Muscle layer of colon (tissue), 2 donors: ENCODE measurements at regions not wholly inside any gene's neighbourhood (a gene's known extent, or its start where the extent isn't known, plus 50 kb on each side); places are given as distances from the start of the nearest gene placed in this dataset.

Source experiments
- H3K27ac ChIP-seq: one replicate; pipeline ENCODE4 v1.7.0; 2013; ENCODE audit warnings: low read depth, mild to moderate bottlenecking, low read length, moderate library complexity
- H3K27me3 ChIP-seq, 2 donors: one replicate each; pipeline ENCODE4 v1.7.0; 2013; ENCODE audit warnings: low read length in 2 of 2, mild to moderate bottlenecking in 2 of 2; ENCODE audit not compliant: insufficient read depth in 2 of 2, control insufficient read depth in 1 of 2
- H3K36me3 ChIP-seq: one replicate; pipeline ENCODE4 v1.7.0; 2013; ENCODE audit warnings: mild to moderate bottlenecking, low read length; ENCODE audit not compliant: insufficient read depth
- H3K4me1 ChIP-seq: one replicate; pipeline ENCODE4 v1.7.0; 2013; ENCODE audit warnings: mild to moderate bottlenecking, low read length; ENCODE audit not compliant: insufficient read depth
- H3K4me3 ChIP-seq, 2 donors: one replicate each; pipeline ENCODE4 v1.7.0; 2013; ENCODE audit warnings: low read length in 2 of 2, low read depth in 1 of 2, mild to moderate bottlenecking in 1 of 2, moderate library complexity in 1 of 2
- H3K9ac ChIP-seq: one replicate; pipeline ENCODE4 v1.7.0; 2013; ENCODE audit warnings: low read length
- H3K9me3 ChIP-seq: one replicate; pipeline ENCODE4 v1.7.0; 2013; ENCODE audit warnings: mild to moderate bottlenecking, low read length
- donor health status: abdominal sarcoma.
- donor health status: Adenocarcinoma of cecum.

GRCh38 chr4:38495446-38495845 lies 168.6 kb upstream of the KLF3 start:
- H3K4me3 ChIP-seq, result no peak overlapping the region
- H3K9me3 ChIP-seq, result no peaks in the 10 kb centered on the region
- H3K27ac ChIP-seq, result no peak overlapping the region
- peaks cover 3% of the 10 kb centered on the region for H3K4me1 ChIP-seq
- no peaks in the 10 kb centered on the region for H3K36me3 ChIP-seq
- H3K27me3 ChIP-seq, result no peaks in the 10 kb centered on the region
- H3K9ac ChIP-seq, result no peak overlapping the region

GRCh38 chr4:38497121-38497520 lies 166.9 kb upstream of the KLF3 start:
- Histone ChIP-seq H3K27ac (no peak overlapping the region), H3K9me3 (no peaks in the 10 kb centered on the region), H3K4me3 (no peak overlapping the region)

GRCh38 chr4:38499101-38499500 lies 164.9 kb upstream of the KLF3 start:
- Histone ChIP-seq H3K9ac (no peak overlapping the region), H3K9me3 (no peaks in the 10 kb centered on the region), H3K36me3 (no peaks in the 10 kb centered on the region), H3K4me3 (no peak overlapping the region), H3K27me3 (no peaks in the 10 kb centered on the region), H3K4me1 (peaks cover 3% of the 10 kb centered on the region), H3K27ac (no peak overlapping the region)

More at GRCh38 chr4:38497121-38497520, 166.9 kb upstream of the KLF3 start:
- no peaks in the 10 kb centered on the region for H3K27me3 ChIP-seq
- peaks cover 3% of the 10 kb centered on the region for H3K4me1 ChIP-seq
- H3K36me3 ChIP-seq, result no peaks in the 10 kb centered on the region
- no peak overlapping the region for H3K9ac ChIP-seq

- no peak overlapping the region for H3K27ac ChIP-seq
- H3K9ac ChIP-seq, result no peak overlapping the region
- no peaks in the 10 kb centered on the region for H3K9me3 ChIP-seq
- H3K27me3 ChIP-seq, result no peaks in the 10 kb centered on the region
- no peak overlapping the region for H3K4me3 ChIP-seq
- peaks cover 3% of the 10 kb centered on the region for H3K4me1 ChIP-seq
- no peaks in the 10 kb centered on the region for H3K36me3 ChIP-seq
Observed at GRCh38 chr4:38500433-38500832, 163.6 kb upstream of the KLF3 start.

GRCh38 chr4:38501698-38502097 lies 162.3 kb upstream of the KLF3 start:
- no peak overlapping the region for H3K27ac ChIP-seq
- H3K9ac ChIP-seq, result no peak overlapping the region
- no peaks in the 10 kb centered on the region for H3K36me3 ChIP-seq
- H3K4me1 ChIP-seq, result peaks cover 3% of the 10 kb centered on the region
- no peak overlapping the region for H3K4me3 ChIP-seq
- no peaks in the 10 kb centered on the region for H3K9me3 ChIP-seq
- no peaks in the 10 kb centered on the region for H3K27me3 ChIP-seq

GRCh38 chr4:38503689-38504395 lies 160.2 kb upstream of the KLF3 start:
- Histone ChIP-seq H3K4me3 (no peak overlapping the region), H3K27me3 (no peaks in the 10 kb centered on the region), H3K36me3 (no peaks in the 10 kb centered on the region), H3K9ac (no peak overlapping the region), H3K4me1 (peaks cover 3% of the 10 kb centered on the region), H3K9me3 (no peaks in the 10 kb centered on the region), H3K27ac (no peak overlapping the region)

GRCh38 chr4:38504396-38504715 lies 159.6 kb upstream of the KLF3 start:
- H3K4me3 ChIP-seq, result no peak overlapping the region
- no peak overlapping the region for H3K9ac ChIP-seq
- peaks cover 3% of the 10 kb centered on the region for H3K4me1 ChIP-seq
- H3K27ac ChIP-seq, result no peak overlapping the region
- H3K9me3 ChIP-seq, result no peaks in the 10 kb centered on the region
- no peaks in the 10 kb centered on the region for H3K27me3 ChIP-seq
- no peaks in the 10 kb centered on the region for H3K36me3 ChIP-seq

- H3K9me3 ChIP-seq, result no peaks in the 10 kb centered on the region
- no peak overlapping the region for H3K4me3 ChIP-seq
- H3K27ac ChIP-seq, result no peak overlapping the region
- H3K4me1 ChIP-seq, result no peaks in the 10 kb centered on the region
- H3K9ac ChIP-seq, result no peak overlapping the region
- no peaks in the 10 kb centered on the region for H3K36me3 ChIP-seq
- H3K27me3 ChIP-seq, result no peaks in the 10 kb centered on the region
Observed at GRCh38 chr4:38509551-38509950, 154.4 kb upstream of the KLF3 start.

- Histone ChIP-seq H3K27me3 (no peaks in the 10 kb centered on the region), H3K27ac (no peak overlapping the region), H3K36me3 (no peaks in the 10 kb centered on the region), H3K4me1 (no peaks in the 10 kb centered on the region), H3K9me3 (no peaks in the 10 kb centered on the region), H3K4me3 (no peak overlapping the region), H3K9ac (no peak overlapping the region)
Observed at GRCh38 chr4:38510201-38510600, 153.8 kb upstream of the KLF3 start.

GRCh38 chr4:38511702-38512101 lies 152.3 kb upstream of the KLF3 start:
- Histone ChIP-seq H3K4me3 (no peak overlapping the region), H3K9me3 (no peaks in the 10 kb centered on the region), H3K27me3 (no peaks in the 10 kb centered on the region), H3K4me1 (no peaks in the 10 kb centered on the region), H3K9ac (no peak overlapping the region), H3K36me3 (no peaks in the 10 kb centered on the region), H3K27ac (no peak overlapping the region)

GRCh38 chr4:38512840-38513239 lies 151.2 kb upstream of the KLF3 start:
- Histone ChIP-seq H3K36me3 (no peaks in the 10 kb centered on the region), H3K27me3 (no peaks in the 10 kb centered on the region), H3K9me3 (no peaks in the 10 kb centered on the region), H3K27ac (no peak overlapping the region), H3K4me1 (no peaks in the 10 kb centered on the region), H3K4me3 (no peak overlapping the region), H3K9ac (no peak overlapping the region)

GRCh38 chr4:38514465-38515146 lies 149.4 kb upstream of the KLF3 start:
- Histone ChIP-seq H3K4me1 (no peaks in the 10 kb centered on the region), H3K36me3 (no peaks in the 10 kb centered on the region), H3K4me3 (no peak overlapping the region), H3K27ac (no peak overlapping the region), H3K9ac (no peak overlapping the region), H3K27me3 (no peaks in the 10 kb centered on the region), H3K9me3 (no peaks in the 10 kb centered on the region)
